ENCODE measurements at regions not wholly inside any gene's neighbourhood (a gene's known extent, or its start where the extent isn't known, plus 50 kb on each side); places are given as distances from the start of the nearest gene placed in this dataset.
"Not testable (repeated sequence)": the region's sequence is repeated elsewhere in the genome, so short reads cannot be mapped to it uniquely, and the experiment has no call there.

- DNase-seq, result not testable (repeated sequence)
Observed at GRCh38 chr4:147168200-147168599, 222.5 kb upstream of the TTC29 start.

GRCh38 chr4:147173322-147173721 lies 227.7 kb upstream of the TTC29 start:
- DNase-seq, result no peak

- no peak for DNase-seq
Observed at GRCh38 chr4:147173797-147174432, 228.3 kb upstream of the TTC29 start.

GRCh38 chr4:147174591-147174990 lies 228.9 kb upstream of the TTC29 start:
- no peak for DNase-seq

- no peak for DNase-seq
Observed at GRCh38 chr4:147175460-147176025, 229.9 kb upstream of the TTC29 start.

- DNase-seq, result no peak
Observed at GRCh38 chr4:147182041-147182440, 236.4 kb upstream of the TTC29 start.

- DNase-seq, result no peak
Observed at GRCh38 chr4:147192679-147193078, 247.0 kb upstream of the TTC29 start.

GRCh38 chr4:147194114-147194513 lies 248.4 kb upstream of the TTC29 start:
- DNase-seq, result no peak

GRCh38 chr4:147194604-147195003 lies 248.9 kb upstream of the TTC29 start:
- no peak for DNase-seq

GRCh38 chr4:147195386-147195785 lies 249.7 kb upstream of the TTC29 start:
- no peak for DNase-seq

GRCh38 chr4:147198411-147199051 lies 252.9 kb upstream of the TTC29 start:
- DNase-seq, result no peak

GRCh38 chr4:147201016-147201415 lies 255.4 kb upstream of the TTC29 start:
- DNase-seq, result no peak

GRCh38 chr4:147206807-147207206 lies 261.1 kb upstream of the TTC29 start:
- DNase-seq, result no peak

GRCh38 chr4:147207911-147208310 lies 262.2 kb upstream of the TTC29 start:
- DNase-seq, result no peak

- no peak for DNase-seq
Observed at GRCh38 chr4:147217655-147218054, 263.2 kb upstream of the EDNRA start.

GRCh38 chr4:147219145-147219544 lies 261.8 kb upstream of the EDNRA start:
- DNase-seq, result no peak

- no peak for DNase-seq
Observed at GRCh38 chr4:147220833-147221232, 260.1 kb upstream of the EDNRA start.

GRCh38 chr4:147222906-147223305 lies 258.0 kb upstream of the EDNRA start:
- DNase-seq, result no peak

GRCh38 chr4:147223576-147223975 lies 257.3 kb upstream of the EDNRA start:
- DNase-seq, result no peak

- DNase-seq, result no peak
Observed at GRCh38 chr4:147236806-147237205, 244.1 kb upstream of the EDNRA start.

GRCh38 chr4:147244786-147245185 lies 236.1 kb upstream of the EDNRA start:
- DNase-seq, result no peak

- DNase-seq, result no peak
Observed at GRCh38 chr4:147246096-147246495, 234.8 kb upstream of the EDNRA start.

GRCh38 chr4:147246528-147246927 lies 234.4 kb upstream of the EDNRA start:
- not testable (repeated sequence) for DNase-seq

- no peak for DNase-seq
Observed at GRCh38 chr4:147247579-147247978, 233.3 kb upstream of the EDNRA start.

- DNase-seq, result no peak
Observed at GRCh38 chr4:147250062-147250461, 230.8 kb upstream of the EDNRA start.

All from T1000 (cell line).